K562 (cell line): ENCODE measurements at regions not wholly inside any gene's neighbourhood (a gene's known extent, or its start where the extent isn't known, plus 50 kb on each side); places are given as distances from the start of the nearest gene placed in this dataset.

Experiments used
- ATAC-seq: fragments of 200-7000 bp; cut with Tn5 transposase; 3 replicates; pipeline ENCODE4 v1.9.1; 2020; ENCODE audit warnings: moderate library complexity
- BruUV-seq: library from RNA; stranded (reverse); fragments of 400-500 nt; replicated peaks from 2 replicates; lab custom pipeline; 2021; lab: Mats Ljungman, UMichigan
- CTCF ChIA-PET: fragments of 300-600 bp; formaldehyde crosslinking; extraction: SDS; loops from one replicate; lab custom pipeline; 2021; ENCODE audit warnings: low intra/inter-chr PET ratio; lab: Yijun Ruan, JAX
- POLR2A ChIA-PET: fragments of 300-600, 350-650 bp; sonication (Branson Sonifier 250); formaldehyde crosslinking; extraction: SDS; loops from one replicate; lab custom pipeline; 2021; ENCODE audit warnings: antibody characterized with exemption, inconsistent platforms; lab: Yijun Ruan, JAX
- DNase-seq, 4 experiments: peaks; one replicate each; pipeline versions ENCODE4 v3.0.0 to v3.0.0-alpha.2; 2011 to 2018; ENCODE audit warnings: low spot score in 3 of 4, mixed read lengths in 3 of 4; ENCODE audit errors: extremely low read depth in 1 of 4
- FAIRE-seq: peaks from 2 replicates; lab custom pipeline; 2011; peaks lifted over from hg19 to GRCh38; lab: Jason Lieb, UNC
- H2AFZ ChIP-seq: 2 replicates; pipeline ENCODE4 v1.6.0; 2011; ENCODE audit warnings: low read depth, low read length, control low read depth, inconsistent platforms
- H3K27ac ChIP-seq: fragments of 200-600 bp; 3 replicates; pipeline ENCODE4 v1.8.0; 2011; ENCODE audit warnings: low read depth, mild to moderate bottlenecking, control low read depth, inconsistent platforms, low read length, moderate library complexity, mixed read lengths; ENCODE audit errors: extremely low read depth
- H3K27me3 ChIP-seq, 2 experiments: fragments of 300-600 bp in 1 of 2; 2 replicates in 1 of 2; 3 replicates in 1 of 2; pipeline versions ENCODE4 v1.6.0 to v1.8.0; 2011; ENCODE audit warnings: inconsistent platforms in 2 of 2, low read length in 2 of 2, mild to moderate bottlenecking in 1 of 2, mixed read lengths in 1 of 2, moderate library complexity in 1 of 2; ENCODE audit not compliant: control insufficient read depth in 2 of 2, insufficient read depth in 2 of 2
- H3K36me3 ChIP-seq: fragments of 300-600 bp; 3 replicates; pipeline ENCODE4 v1.8.0; 2011; ENCODE audit warnings: mild to moderate bottlenecking, low read length, inconsistent platforms; ENCODE audit not compliant: control insufficient read depth, insufficient read depth
- H3K4me1 ChIP-seq, 2 experiments: fragments of 200-600 bp in 1 of 2; replicated peaks in 1 of 2; 2 replicates in 1 of 2; 3 replicates in 1 of 2; pipeline versions ENCODE4 v1.5.1 to v1.8.0; 2011; ENCODE audit warnings: inconsistent platforms in 2 of 2, low read length in 2 of 2, mild to moderate bottlenecking in 1 of 2, mixed read lengths in 1 of 2, moderate library complexity in 1 of 2; ENCODE audit not compliant: control insufficient read depth in 2 of 2, insufficient read depth in 2 of 2
- H3K4me2 ChIP-seq: 2 replicates; pipeline ENCODE4 v1.6.1; 2011; ENCODE audit warnings: low read length, control low read depth, inconsistent platforms, mixed read lengths; ENCODE audit not compliant: insufficient read depth
- H3K4me3 ChIP-seq: fragments of 200-600 bp; sonication (generic), shearing (Covaris generic); 2 replicates; pipeline ENCODE4 v1.5.1; 2016; ENCODE audit warnings: control low read depth, inconsistent platforms
- H3K79me2 ChIP-seq: fragments of 200-600 bp; 3 replicates; pipeline ENCODE4 v1.8.0; 2011; ENCODE audit warnings: low read length, inconsistent platforms; ENCODE audit not compliant: control insufficient read depth, insufficient read depth
- H3K9ac ChIP-seq, 2 experiments: 2 replicates each; pipeline versions ENCODE4 v1.6.0 to v1.6.1; 2011; ENCODE audit warnings: low read depth in 2 of 2, low read length in 2 of 2, control low read depth in 1 of 2, inconsistent platforms in 1 of 2, mild to moderate bottlenecking in 1 of 2, mixed read lengths in 1 of 2; ENCODE audit not compliant: insufficient read depth in 1 of 2
- H3K9me1 ChIP-seq: one replicate; pipeline ENCODE4 v1.6.0; 2011; ENCODE audit warnings: inconsistent platforms, mild to moderate bottlenecking, low read length, moderate library complexity; ENCODE audit not compliant: control insufficient read depth, insufficient read depth
- H3K9me3 ChIP-seq: replicated peaks from 2 replicates; pipeline ENCODE4 v1.5.1; 2011; ENCODE audit warnings: low read depth, low read length, inconsistent platforms; ENCODE audit not compliant: control insufficient read depth, insufficient read depth
- H4K20me1 ChIP-seq: replicated peaks from 2 replicates; pipeline ENCODE4 v1.6.1; 2011; ENCODE audit warnings: low read length, inconsistent platforms, mixed read lengths; ENCODE audit not compliant: control insufficient read depth, insufficient read depth
- ADNP ChIP-seq: fragments of 200-800 bp; sonication (Bioruptor generic); IDR thresholded peaks from 2 replicates; pipeline ENCODE4 v1.6.1; 2016; ENCODE audit warnings: missing genetic modification characterization, missing compliant biosample characterization
- CEBPB ChIP-seq: fragments of 450-650 bp; IDR thresholded peaks from 2 replicates; pipeline ENCODE4 v1.6.1; 2016; ENCODE audit warnings: missing genetic modification characterization, missing compliant biosample characterization
- CHCHD3 ChIP-seq: fragments of 250-450 bp; sonication (Bioruptor Pico); IDR thresholded peaks from 2 replicates; pipeline ENCODE4 v2.1.2; 2022; ENCODE audit warnings: mild to moderate bottlenecking
- FOXP1 ChIP-seq: sonication (generic); formaldehyde crosslinking; IDR thresholded peaks from 2 replicates; pipeline ENCODE4 v1.8.0; 2022; ENCODE audit warnings: mild to moderate bottlenecking, missing genetic modification reagents
- GTF2F1 ChIP-seq: IDR thresholded peaks from 2 replicates; pipeline ENCODE4 v1.6.1; 2011; ENCODE audit warnings: low read depth, low read length, improper control_type of control experiment
- KAT8 ChIP-seq: fragments of 450-650 bp; IDR thresholded peaks from 2 replicates; pipeline ENCODE4 v1.6.1; 2016; ENCODE audit warnings: low read depth, mild to moderate bottlenecking
- POLR2G ChIP-seq: fragments of 200-400 bp; formaldehyde crosslinking; IDR thresholded peaks from 2 replicates; pipeline ENCODE4 v1.6.1; 2017; ENCODE audit warnings: low read depth, mild to moderate bottlenecking, antibody characterized with exemption, low read length, moderate library complexity
- RBM22 ChIP-seq: fragments of 200-400 bp; formaldehyde crosslinking; IDR thresholded peaks from 2 replicates; pipeline ENCODE4 v1.6.1; 2018; ENCODE audit warnings: low read length, low read depth; ENCODE audit not compliant: poor library complexity, severe bottlenecking
- SAFB ChIP-seq: fragments of 200-400 bp; formaldehyde crosslinking; IDR thresholded peaks from 2 replicates; pipeline ENCODE4 v1.6.1; 2017; ENCODE audit warnings: low read depth, low read length, borderline replicate concordance
- SMAD2 ChIP-seq: fragments of 150-350 bp; IDR thresholded peaks from 2 replicates; pipeline ENCODE4 v1.6.1; 2014; ENCODE audit warnings: low read depth, mild to moderate bottlenecking, low read length
- TARDBP ChIP-seq: fragments of 450-650 bp; IDR thresholded peaks from 2 replicates; pipeline ENCODE4 v1.6.1; 2016
- XRCC5 ChIP-seq: fragments of 200-400 bp; formaldehyde crosslinking; IDR thresholded peaks from 2 replicates; pipeline ENCODE4 v1.6.1; 2017; ENCODE audit warnings: low read depth, mild to moderate bottlenecking, low read length
- ZNF347 ChIP-seq: fragments of 450-650 bp; formaldehyde crosslinking; IDR thresholded peaks from 2 replicates; pipeline ENCODE4 v1.4.0; 2020; ENCODE audit warnings: low read depth, mild to moderate bottlenecking, moderate library complexity
- ZNF75A ChIP-seq: fragments of 450-650 bp; formaldehyde crosslinking; IDR thresholded peaks from 2 replicates; pipeline ENCODE4 v1.4.0; 2020; ENCODE audit warnings: mild to moderate bottlenecking
- WGBS: fragments of 100-300 bp; shearing (Covaris generic); methylation state at CpG from one replicate; pipeline ENCODE4 v1.1.6; 2016; ENCODE audit warnings: low coverage, mixed read lengths; ENCODE audit not compliant: insufficient coverage; ENCODE audit errors: missing lambda C conversion rate; 5-methylcytosine and 5-hydroxymethylcytosine counted together
- in situ Hi-C: fragments of 300-500 bp; cut with MboI; formaldehyde crosslinking; loops from 4 replicates; pipeline ENCODE4 v1.15.0; 2018; ENCODE audit warnings: inconsistent platforms, mixed read lengths
- intact Hi-C: fragments of 100-400 bp; cut with micrococcal nuclease; formaldehyde crosslinking; loops from 2 replicates; pipeline ENCODE4 v1.14.2; 2022
- TF ChIP-seq, protein P1 (sequence below): sonication (generic); formaldehyde crosslinking; IDR thresholded peaks from 2 replicates; pipeline ENCODE4 v1.8.1; 2022; ENCODE audit warnings: missing genetic modification reagents
- TF ChIP-seq, protein P2 (sequence below): fragments of 450-650 bp; formaldehyde crosslinking; conservative IDR thresholded peaks from 2 replicates; pipeline ENCODE4 v1.4.0; 2022; ENCODE audit warnings: mild to moderate bottlenecking, missing genetic modification characterization
- TF ChIP-seq, protein P3 (sequence below): fragments of 450-650 bp; IDR thresholded peaks from 2 replicates; pipeline ENCODE4 v1.6.1; 2016; ENCODE audit warnings: missing biosample characterization, missing genetic modification characterization
- TF ChIP-seq, protein P4 (sequence below): fragments of 450-650 bp; formaldehyde crosslinking; IDR thresholded peaks from 2 replicates; pipeline ENCODE4 v1.4.0; 2022; ENCODE audit warnings: missing genetic modification characterization
- TF ChIP-seq, protein P5 (sequence below): sonication (generic); formaldehyde crosslinking; IDR thresholded peaks from 2 replicates; pipeline ENCODE4 v1.8.1; 2023; ENCODE audit warnings: mild to moderate bottlenecking, missing genetic modification reagents

DNA sequence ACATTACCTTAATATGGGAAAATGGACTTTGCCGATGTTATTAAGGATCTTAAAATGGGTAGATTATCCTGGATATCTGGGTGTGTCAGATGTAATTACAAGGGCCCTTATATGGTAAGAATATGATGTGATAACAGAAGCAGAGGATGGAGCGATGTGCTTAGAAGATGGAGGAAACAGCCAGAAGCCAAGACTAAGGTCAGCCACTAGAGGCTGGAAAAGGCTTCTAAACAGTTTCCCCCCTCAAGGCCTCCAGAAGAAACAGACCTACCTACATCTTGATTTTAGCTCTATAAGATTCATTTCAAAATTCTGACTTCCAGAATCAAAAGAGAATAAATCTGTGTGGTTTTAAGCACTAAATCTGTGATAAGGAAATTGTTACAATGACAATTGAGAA lies 131.9 kb downstream of the CAAP1 start (continued):
- TF ChIP-seq ZNF75A (no peak), GTF2F1 (no peak), RBM22 (no peak), POLR2G (no peak), FOXP1 (no peak)
- TF ChIP-seq, protein P1, sequence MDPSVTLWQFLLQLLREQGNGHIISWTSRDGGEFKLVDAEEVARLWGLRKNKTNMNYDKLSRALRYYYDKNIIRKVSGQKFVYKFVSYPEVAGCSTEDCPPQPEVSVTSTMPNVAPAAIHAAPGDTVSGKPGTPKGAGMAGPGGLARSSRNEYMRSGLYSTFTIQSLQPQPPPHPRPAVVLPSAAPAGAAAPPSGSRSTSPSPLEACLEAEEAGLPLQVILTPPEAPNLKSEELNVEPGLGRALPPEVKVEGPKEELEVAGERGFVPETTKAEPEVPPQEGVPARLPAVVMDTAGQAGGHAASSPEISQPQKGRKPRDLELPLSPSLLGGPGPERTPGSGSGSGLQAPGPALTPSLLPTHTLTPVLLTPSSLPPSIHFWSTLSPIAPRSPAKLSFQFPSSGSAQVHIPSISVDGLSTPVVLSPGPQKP (CRISPR knock-in tag): no peak

DNA sequence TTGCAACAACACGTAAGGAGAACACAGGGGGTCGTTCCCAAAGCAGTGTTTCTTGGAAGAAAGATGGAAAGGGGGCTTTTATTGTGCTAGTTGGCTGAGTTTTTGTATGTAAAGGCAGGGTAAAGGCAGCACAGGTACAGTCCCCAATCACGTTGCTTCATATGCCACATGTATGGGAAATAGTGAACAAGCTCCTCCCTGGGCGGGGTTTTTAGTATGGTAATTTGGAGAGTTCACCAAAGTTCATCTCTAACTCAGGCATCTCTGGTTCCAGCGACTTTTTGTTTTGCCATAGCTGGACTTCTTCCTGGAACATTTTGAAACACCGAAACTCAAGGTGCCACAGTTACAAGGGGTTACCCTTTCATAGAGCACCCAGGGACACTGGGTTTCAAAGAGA lies 133.9 kb downstream of the CAAP1 start:
- H3K27ac ChIP-seq: no peak overlapping the region
- no peak overlapping the region for H3K4me2 ChIP-seq
- intact Hi-C loops (no loop called here), in situ Hi-C loops (no loop called here)
- no peaks in the 10 kb centered on the region for H3K9me3 ChIP-seq
- no peaks in the 10 kb centered on the region for H3K36me3 ChIP-seq
- 17% methylated on average over 5 of the region's 6 CpGs for WGBS
- DNase-seq (no peak), ATAC-seq (no peak), FAIRE-seq (no peak)
- no peaks in the 10 kb centered on the region for H3K4me1 ChIP-seq
- no peak overlapping the region for H2AFZ ChIP-seq
- no peaks in the 10 kb centered on the region for H3K79me2 ChIP-seq
- H4K20me1 ChIP-seq: no peaks in the 10 kb centered on the region
- H3K4me3 ChIP-seq: no peak overlapping the region
- H3K9me1 ChIP-seq: no peaks in the 10 kb centered on the region
- no peaks in the 10 kb centered on the region for H3K27me3 ChIP-seq
- POLR2A ChIA-PET: interaction anchor here (0.6 to 1.1 kb wide), 2 partner anchors 9 to 114 kb away, joined by 3 to 4 read pairs; no protein-coding TSS in a partner anchor
- no TSS peak for BruUV-seq
- H3K9ac ChIP-seq: no peak overlapping the region
- CTCF ChIA-PET: no interaction called here
- TF ChIP-seq, protein P2, sequence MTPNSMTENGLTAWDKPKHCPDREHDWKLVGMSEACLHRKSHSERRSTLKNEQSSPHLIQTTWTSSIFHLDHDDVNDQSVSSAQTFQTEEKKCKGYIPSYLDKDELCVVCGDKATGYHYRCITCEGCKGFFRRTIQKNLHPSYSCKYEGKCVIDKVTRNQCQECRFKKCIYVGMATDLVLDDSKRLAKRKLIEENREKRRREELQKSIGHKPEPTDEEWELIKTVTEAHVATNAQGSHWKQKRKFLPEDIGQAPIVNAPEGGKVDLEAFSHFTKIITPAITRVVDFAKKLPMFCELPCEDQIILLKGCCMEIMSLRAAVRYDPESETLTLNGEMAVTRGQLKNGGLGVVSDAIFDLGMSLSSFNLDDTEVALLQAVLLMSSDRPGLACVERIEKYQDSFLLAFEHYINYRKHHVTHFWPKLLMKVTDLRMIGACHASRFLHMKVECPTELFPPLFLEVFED (CRISPR knock-in tag): no peak
- no peak for TF ChIP-seq SAFB
- TF ChIP-seq, protein P3, sequence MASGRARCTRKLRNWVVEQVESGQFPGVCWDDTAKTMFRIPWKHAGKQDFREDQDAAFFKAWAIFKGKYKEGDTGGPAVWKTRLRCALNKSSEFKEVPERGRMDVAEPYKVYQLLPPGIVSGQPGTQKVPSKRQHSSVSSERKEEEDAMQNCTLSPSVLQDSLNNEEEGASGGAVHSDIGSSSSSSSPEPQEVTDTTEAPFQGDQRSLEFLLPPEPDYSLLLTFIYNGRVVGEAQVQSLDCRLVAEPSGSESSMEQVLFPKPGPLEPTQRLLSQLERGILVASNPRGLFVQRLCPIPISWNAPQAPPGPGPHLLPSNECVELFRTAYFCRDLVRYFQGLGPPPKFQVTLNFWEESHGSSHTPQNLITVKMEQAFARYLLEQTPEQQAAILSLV (tag): no peak
- TF ChIP-seq CEBPB: no peak
- TF ChIP-seq, protein P4, sequence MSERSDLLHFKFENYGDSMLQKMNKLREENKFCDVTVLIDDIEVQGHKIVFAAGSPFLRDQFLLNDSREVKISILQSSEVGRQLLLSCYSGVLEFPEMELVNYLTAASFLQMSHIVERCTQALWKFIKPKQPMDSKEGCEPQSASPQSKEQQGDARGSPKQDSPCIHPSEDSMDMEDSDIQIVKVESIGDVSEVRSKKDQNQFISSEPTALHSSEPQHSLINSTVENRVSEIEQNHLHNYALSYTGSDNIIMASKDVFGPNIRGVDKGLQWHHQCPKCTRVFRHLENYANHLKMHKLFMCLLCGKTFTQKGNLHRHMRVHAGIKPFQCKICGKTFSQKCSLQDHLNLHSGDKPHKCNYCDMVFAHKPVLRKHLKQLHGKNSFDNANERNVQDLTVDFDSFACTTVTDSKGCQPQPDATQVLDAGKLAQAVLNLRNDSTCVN (CRISPR knock-in tag): no peak
- TF ChIP-seq SMAD2: no peak
- TF ChIP-seq ADNP (tag): no peak
- TF ChIP-seq TARDBP: no peak
- TF ChIP-seq KAT8: no peak
- no peak for TF ChIP-seq ZNF347
- TF ChIP-seq XRCC5: no peak
- TF ChIP-seq CHCHD3: no peak
- TF ChIP-seq, protein P5, sequence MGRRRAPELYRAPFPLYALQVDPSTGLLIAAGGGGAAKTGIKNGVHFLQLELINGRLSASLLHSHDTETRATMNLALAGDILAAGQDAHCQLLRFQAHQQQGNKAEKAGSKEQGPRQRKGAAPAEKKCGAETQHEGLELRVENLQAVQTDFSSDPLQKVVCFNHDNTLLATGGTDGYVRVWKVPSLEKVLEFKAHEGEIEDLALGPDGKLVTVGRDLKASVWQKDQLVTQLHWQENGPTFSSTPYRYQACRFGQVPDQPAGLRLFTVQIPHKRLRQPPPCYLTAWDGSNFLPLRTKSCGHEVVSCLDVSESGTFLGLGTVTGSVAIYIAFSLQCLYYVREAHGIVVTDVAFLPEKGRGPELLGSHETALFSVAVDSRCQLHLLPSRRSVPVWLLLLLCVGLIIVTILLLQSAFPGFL (CRISPR knock-in tag): no peak
